ENCODE measurements at regions not wholly inside any gene's neighbourhood (a gene's known extent, or its start where the extent isn't known, plus 50 kb on each side); places are given as distances from the start of the nearest gene placed in this dataset.

DNA sequence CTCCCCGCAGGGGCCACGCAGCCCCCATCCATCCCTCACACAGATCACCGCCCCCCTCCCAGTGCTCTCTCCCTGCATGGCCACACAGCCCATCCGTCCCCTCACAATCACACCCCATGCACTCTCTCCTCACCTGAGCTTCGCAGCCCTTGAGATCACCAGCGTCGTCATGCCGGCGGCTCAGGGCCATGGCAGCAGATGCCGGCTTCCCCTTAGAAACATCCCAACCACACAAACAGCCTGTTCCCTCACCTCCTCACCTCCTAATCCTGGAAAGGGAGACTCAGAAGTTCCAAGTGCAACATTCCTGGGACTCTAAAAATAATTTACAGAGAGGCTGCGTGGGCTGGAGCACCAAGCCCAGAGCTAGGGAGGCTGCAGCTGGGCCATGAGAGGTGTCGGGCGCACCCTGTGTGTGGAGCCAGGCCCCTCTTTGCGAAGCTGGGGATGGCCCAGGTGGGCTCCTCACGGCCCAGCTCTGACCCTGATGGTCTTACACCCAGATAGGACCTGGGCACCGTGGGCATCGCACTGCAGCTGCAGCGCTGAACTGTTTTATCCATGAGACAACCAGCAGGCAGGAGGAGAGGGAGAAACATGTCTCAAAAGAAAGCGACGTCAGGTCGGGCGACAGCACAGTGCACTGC, 125.3 kb downstream of the DLL1 start:
- peaks cover 4% of the 10 kb centered on the region for H3K9me3 ChIP-seq
- H3K36me3 ChIP-seq: no peaks in the 10 kb centered on the region
- TF ChIP-seq, protein P1, sequence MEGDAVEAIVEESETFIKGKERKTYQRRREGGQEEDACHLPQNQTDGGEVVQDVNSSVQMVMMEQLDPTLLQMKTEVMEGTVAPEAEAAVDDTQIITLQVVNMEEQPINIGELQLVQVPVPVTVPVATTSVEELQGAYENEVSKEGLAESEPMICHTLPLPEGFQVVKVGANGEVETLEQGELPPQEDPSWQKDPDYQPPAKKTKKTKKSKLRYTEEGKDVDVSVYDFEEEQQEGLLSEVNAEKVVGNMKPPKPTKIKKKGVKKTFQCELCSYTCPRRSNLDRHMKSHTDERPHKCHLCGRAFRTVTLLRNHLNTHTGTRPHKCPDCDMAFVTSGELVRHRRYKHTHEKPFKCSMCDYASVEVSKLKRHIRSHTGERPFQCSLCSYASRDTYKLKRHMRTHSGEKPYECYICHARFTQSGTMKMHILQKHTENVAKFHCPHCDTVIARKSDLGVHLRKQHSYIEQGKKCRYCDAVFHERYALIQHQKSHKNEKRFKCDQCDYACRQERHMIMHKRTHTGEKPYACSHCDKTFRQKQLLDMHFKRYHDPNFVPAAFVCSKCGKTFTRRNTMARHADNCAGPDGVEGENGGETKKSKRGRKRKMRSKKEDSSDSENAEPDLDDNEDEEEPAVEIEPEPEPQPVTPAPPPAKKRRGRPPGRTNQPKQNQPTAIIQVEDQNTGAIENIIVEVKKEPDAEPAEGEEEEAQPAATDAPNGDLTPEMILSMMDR (IDR thresholded peaks at IDR 0.05): no peak
- H3K4me3 ChIP-seq (ENCODE audit: low read depth in 1 of 2, low read length in 1 of 2): no peak overlapping the region
- H3K27ac ChIP-seq: no peak overlapping the region
- H3K27me3 ChIP-seq: no peaks in the 10 kb centered on the region
- H3K4me1 ChIP-seq (ENCODE audit: control insufficient read depth in 1 of 2, insufficient read depth in 1 of 2, low read depth in 1 of 2, low read length in 1 of 2): no peaks in the 10 kb centered on the region

DNA sequence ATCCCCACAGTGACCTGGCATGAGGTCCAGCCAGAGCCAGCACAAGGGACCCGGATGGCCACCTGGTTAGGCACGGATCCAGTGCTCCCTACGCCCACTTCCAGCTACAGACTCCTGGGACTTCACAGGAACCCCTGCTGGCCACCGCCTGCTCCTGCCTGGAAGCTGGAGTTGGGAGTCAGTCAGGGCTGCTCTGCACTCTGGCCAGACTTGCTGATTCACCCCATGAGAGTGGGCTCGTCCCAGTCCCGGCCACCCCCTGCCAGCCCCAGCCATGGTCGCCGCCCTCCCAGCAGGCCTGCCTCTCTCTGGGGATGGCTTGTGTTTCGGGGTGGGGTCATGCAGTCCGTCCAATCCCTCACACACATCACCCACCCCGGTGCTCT, 125.8 kb downstream of the DLL1 start:
- H3K27ac ChIP-seq: no peak overlapping the region
- no peaks in the 10 kb centered on the region for H3K4me1 ChIP-seq (ENCODE audit: control insufficient read depth in 1 of 2, insufficient read depth in 1 of 2, low read depth in 1 of 2, low read length in 1 of 2)
- peaks cover 4% of the 10 kb centered on the region for H3K9me3 ChIP-seq
- no peak overlapping the region for H3K4me3 ChIP-seq (ENCODE audit: low read depth in 1 of 2, low read length in 1 of 2)
- no peaks in the 10 kb centered on the region for H3K27me3 ChIP-seq
- TF ChIP-seq, protein P1 (IDR thresholded peaks at IDR 0.05): no peak
- no peaks in the 10 kb centered on the region for H3K36me3 ChIP-seq

DNA sequence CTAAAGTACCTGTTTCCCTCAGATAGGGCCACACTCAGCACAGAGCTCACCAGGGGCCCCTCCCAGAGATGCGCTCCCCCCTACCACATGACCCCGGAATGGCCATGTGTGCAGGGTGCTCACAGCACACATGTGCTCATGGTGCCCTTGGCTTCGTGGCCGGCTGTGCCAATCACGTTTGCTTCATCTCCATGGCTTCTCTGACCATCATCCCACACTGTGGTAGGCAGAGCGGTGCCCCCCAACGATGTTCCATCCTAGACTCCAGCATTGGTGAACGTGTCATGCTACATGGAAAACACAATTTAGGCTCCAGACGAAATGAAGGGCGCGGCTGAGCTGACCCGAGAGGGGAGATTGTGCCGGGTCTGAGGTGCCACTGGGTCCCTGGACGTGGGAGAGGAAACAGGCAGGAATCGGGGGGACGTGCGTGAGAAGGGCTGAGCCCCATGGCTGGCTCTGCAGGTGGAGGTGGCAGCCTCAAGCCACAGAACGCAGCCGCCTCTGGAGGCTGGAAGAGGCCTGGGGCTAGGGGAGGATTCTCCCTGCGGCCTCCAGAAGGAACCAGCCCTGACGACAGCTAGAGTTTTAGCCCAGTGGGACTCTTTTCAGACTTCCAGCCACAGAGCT, 126.5 kb downstream of the DLL1 start:
- Histone ChIP-seq H3K4me1 (ENCODE audit: control insufficient read depth in 1 of 2, insufficient read depth in 1 of 2, low read depth in 1 of 2, low read length in 1 of 2) (no peaks in the 10 kb centered on the region), H3K27me3 (no peaks in the 10 kb centered on the region), H3K27ac (no peak overlapping the region), H3K36me3 (no peaks in the 10 kb centered on the region), H3K4me3 (ENCODE audit: low read depth in 1 of 2, low read length in 1 of 2) (no peak overlapping the region), H3K9me3 (peaks cover 4% of the 10 kb centered on the region)
- TF ChIP-seq, protein P1 (IDR thresholded peaks at IDR 0.05): no peak

DNA sequence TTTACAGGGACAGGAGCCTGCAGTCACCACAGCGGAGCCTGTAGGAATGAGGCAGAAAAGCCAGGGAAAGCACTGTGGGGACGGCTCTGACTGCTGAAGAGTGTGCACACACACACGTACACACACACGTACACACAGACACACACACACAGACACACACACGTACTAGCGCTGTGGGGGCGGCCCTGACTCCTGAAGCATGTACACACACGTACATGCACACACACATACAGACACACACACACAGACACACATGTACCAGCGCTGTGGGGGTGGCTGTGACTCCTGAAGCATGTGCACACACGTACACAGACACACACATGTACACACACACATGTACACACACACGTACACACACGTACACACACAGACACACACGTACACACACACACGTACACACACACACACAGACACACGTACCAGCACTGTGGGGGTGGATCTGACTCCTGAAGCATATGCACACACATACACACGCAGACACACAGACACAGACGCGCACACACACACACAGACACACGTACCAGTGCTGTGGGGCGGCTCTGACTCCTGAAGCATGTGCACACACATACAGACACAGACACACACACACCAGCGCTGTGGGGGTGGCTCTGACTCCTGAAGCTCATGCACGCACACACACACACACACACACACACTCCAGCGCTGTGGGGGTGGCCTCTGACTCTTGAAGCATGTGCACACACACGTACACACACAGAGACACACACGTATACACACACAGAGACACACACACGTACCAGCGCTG, 127.3 kb downstream of the DLL1 start:
- Histone ChIP-seq H3K27ac (no peak overlapping the region), H3K4me1 (ENCODE audit: control insufficient read depth in 1 of 2, insufficient read depth in 1 of 2, low read depth in 1 of 2, low read length in 1 of 2) (no peaks in the 10 kb centered on the region), H3K27me3 (no peaks in the 10 kb centered on the region), H3K36me3 (no peaks in the 10 kb centered on the region), H3K4me3 (ENCODE audit: low read depth in 1 of 2, low read length in 1 of 2) (no peak overlapping the region), H3K9me3 (peaks cover 4% of the 10 kb centered on the region)
- TF ChIP-seq, protein P1 (IDR thresholded peaks at IDR 0.05): no peak

DNA sequence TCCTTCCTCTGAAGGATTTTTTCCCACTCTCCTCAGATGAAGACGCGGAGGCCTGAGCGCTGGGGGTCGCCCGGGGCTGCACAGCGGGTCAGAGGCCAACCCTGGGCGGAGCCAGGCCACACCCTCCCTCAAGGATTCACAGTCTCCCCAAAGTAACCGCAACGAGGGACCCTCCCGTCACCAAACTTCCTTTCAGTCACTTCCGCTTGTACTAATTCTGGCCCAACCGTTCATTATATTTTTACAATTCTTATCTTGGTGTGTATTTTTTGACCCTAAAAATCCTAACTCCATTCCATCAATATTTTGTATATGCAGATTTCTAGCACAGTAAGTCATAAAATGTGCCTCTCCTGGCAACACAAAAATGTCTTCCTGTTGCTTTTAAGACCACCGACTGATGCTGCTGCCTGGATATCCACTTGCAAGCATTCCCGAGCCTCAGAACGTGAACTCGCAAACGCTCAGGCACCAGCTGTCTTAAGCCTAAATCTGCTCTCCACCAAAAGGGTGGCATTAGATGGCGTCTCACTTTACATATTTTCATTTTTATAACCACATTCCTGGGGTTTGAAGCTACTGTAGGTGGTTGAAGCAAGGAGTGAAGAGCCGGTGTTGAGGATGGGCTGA, 128.0 kb downstream of the DLL1 start:
- TF ChIP-seq, protein P1 (IDR thresholded peaks at IDR 0.05): no peak
- Histone ChIP-seq H3K9me3 (peaks cover 4% of the 10 kb centered on the region), H3K4me1 (ENCODE audit: control insufficient read depth in 1 of 2, insufficient read depth in 1 of 2, low read depth in 1 of 2, low read length in 1 of 2) (no peaks in the 10 kb centered on the region), H3K27me3 (no peaks in the 10 kb centered on the region), H3K27ac (no peak overlapping the region), H3K36me3 (no peaks in the 10 kb centered on the region), H3K4me3 (ENCODE audit: low read depth in 1 of 2, low read length in 1 of 2) (no peak overlapping the region)
